ENCODE measurements at regions not wholly inside any gene's neighbourhood (a gene's known extent, or its start where the extent isn't known, plus 50 kb on each side); places are given as distances from the start of the nearest gene placed in this dataset.
"Not testable (repeated sequence)": the region's sequence is repeated elsewhere in the genome, so short reads cannot be mapped to it uniquely, and the experiment has no call there.

DNA sequence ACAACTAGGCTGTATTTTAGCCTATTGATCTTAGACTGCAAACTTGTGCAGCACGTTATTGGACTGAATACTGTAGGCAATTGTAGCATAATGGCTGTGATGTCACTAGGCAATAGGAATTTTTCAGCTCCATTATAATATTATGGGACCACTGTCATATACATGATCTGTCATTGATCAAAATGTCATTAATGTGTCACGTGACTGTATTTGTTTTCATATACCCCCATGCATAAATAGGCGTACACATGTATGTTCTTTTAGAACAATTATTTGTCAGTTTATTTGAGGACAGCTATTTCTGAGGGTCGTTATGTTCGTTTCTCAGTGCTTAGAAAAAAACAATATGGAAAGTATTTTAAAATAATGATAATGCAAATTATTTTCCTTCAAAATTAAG, 111.9 kb upstream of the CDH2 start:
- no peak for DNase-seq

- no peak for DNase-seq
Measured at GRCh38 chr18:28287146-28287545, 110.2 kb upstream of the CDH2 start.

- no peak for DNase-seq
Measured at GRCh38 chr18:28284132-28284531, 107.2 kb upstream of the CDH2 start.

- DNase-seq, result no peak
Measured at GRCh38 chr18:28281400-28281799, 104.5 kb upstream of the CDH2 start.

- no peak for DNase-seq
Measured at GRCh38 chr18:28269750-28270149, 92.8 kb upstream of the CDH2 start.

- DNase-seq, result no peak
Measured at GRCh38 chr18:28267878-28268625, 91.1 kb upstream of the CDH2 start.

- no peak for DNase-seq
Measured at GRCh38 chr18:28267276-28267675, 90.3 kb upstream of the CDH2 start.

GRCh38 chr18:28256166-28256565, 79.2 kb upstream of the CDH2 start:
- DNase-seq, result no peak

- no peak for DNase-seq
Measured at GRCh38 chr18:28248653-28249052, 71.7 kb upstream of the CDH2 start.

- DNase-seq, result not testable (repeated sequence)
Measured at GRCh38 chr18:28240626-28241025, 63.7 kb upstream of the CDH2 start.

DNA sequence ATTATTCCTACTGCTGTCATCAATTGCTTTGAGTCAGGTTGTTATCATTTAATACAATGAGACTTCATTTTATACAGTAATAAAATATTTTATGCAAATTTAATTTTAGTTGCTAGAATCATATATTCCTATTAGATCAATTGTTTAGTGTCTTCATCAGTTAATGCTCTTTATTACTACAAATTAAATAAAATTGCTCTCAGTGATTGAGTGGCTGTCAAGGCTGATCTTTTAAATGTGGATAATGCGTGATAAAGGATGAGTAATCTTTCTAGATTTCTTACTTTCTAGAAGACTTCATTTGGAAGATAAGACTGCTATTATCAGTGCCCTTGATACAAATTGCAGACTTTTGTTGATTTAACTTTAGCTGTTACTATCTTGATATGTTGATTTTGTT, 59.6 kb upstream of the CDH2 start:
- no peak for DNase-seq

Data from CD4-positive, alpha-beta T cell treated with Interleukin-4 for 1 hour (primary cell).